IMR-90 (cell line): ENCODE measurements at regions not wholly inside any gene's neighbourhood (a gene's known extent, or its start where the extent isn't known, plus 50 kb on each side); places are given as distances from the start of the nearest gene placed in this dataset.

Experiments used
- BHLHE40 ChIP-seq: fragments of 150-350 bp; IDR thresholded peaks from 2 replicates; pipeline ENCODE4 v1.6.1; 2016; ENCODE audit warnings: mild to moderate bottlenecking, low read depth, low read length
- CHD1 ChIP-seq: IDR thresholded peaks from 2 replicates; pipeline ENCODE4 v1.6.1; 2012; ENCODE audit warnings: low read depth, low read length, improper control_type of control experiment
- CTCF ChIP-seq: conservative IDR thresholded peaks from 2 replicates; pipeline ENCODE4 v1.5.1; 2012; ENCODE audit warnings: mild to moderate bottlenecking, low read depth, low read length, improper control_type of control experiment
- ELK1 ChIP-seq: fragments of 150-350 bp; IDR thresholded peaks from 2 replicates; pipeline ENCODE4 v1.6.1; 2016; ENCODE audit warnings: low read depth, mild to moderate bottlenecking, low read length, moderate library complexity, borderline replicate concordance
- MAFK ChIP-seq: IDR thresholded peaks from 2 replicates; pipeline ENCODE4 v1.6.1; 2012; ENCODE audit warnings: low read depth, low read length, improper control_type of control experiment
- MXI1 ChIP-seq: IDR thresholded peaks from 2 replicates; pipeline ENCODE4 v1.6.1; 2012; ENCODE audit warnings: low read depth, mild to moderate bottlenecking, low read length, moderate library complexity, borderline replicate concordance
- NFE2L2 ChIP-seq: fragments of 150-350 bp; IDR thresholded peaks from 2 replicates; pipeline ENCODE4 v1.6.1; 2016; ENCODE audit warnings: low read depth, mild to moderate bottlenecking, low read length
- POLR2A ChIP-seq: IDR thresholded peaks from 2 replicates; pipeline ENCODE4 v1.6.1; 2012; ENCODE audit warnings: mild to moderate bottlenecking, low read depth, low read length
- RAD21 ChIP-seq: IDR thresholded peaks from 2 replicates; pipeline ENCODE4 v1.6.1; 2012; ENCODE audit warnings: low read length, improper control_type of control experiment
- RCOR1 ChIP-seq: IDR thresholded peaks from 2 replicates; pipeline ENCODE4 v1.6.1; 2012; ENCODE audit warnings: mild to moderate bottlenecking, low read length, improper control_type of control experiment; ENCODE audit not compliant: insufficient replicate concordance
- RFX5 ChIP-seq: IDR thresholded peaks from 2 replicates; pipeline ENCODE4 v1.8.0; 2012; ENCODE audit warnings: low read depth, mild to moderate bottlenecking, low read length, moderate library complexity
- SMC3 ChIP-seq: fragments of 150-350 bp; IDR thresholded peaks from 2 replicates; pipeline ENCODE4 v1.6.1; 2016; ENCODE audit warnings: low read depth, mild to moderate bottlenecking, antibody characterized with exemption, low read length, moderate library complexity
- USF2 ChIP-seq: fragments of 150-350 bp; IDR thresholded peaks from 2 replicates; pipeline ENCODE4 v1.6.1; 2017; ENCODE audit warnings: mild to moderate bottlenecking, antibody characterized with exemption, low read length, low read depth

GRCh38 chr10:55641601-55642000 is 719.5 kb downstream of the ZWINT start:
- TF ChIP-seq USF2 = no peak
- no peak for TF ChIP-seq CTCF
- no peak for TF ChIP-seq POLR2A
- TF ChIP-seq BHLHE40 = no peak
- no peak for TF ChIP-seq MXI1
- no peak for TF ChIP-seq NFE2L2
- TF ChIP-seq CHD1 = no peak
- no peak for TF ChIP-seq RCOR1
- no peak for TF ChIP-seq RAD21
- no peak for TF ChIP-seq MAFK
- TF ChIP-seq RFX5 = no peak
- TF ChIP-seq SMC3 = no peak
- TF ChIP-seq ELK1 = no peak
